ENCODE measurements at regions not wholly inside any gene's neighbourhood (a gene's known extent, or its start where the extent isn't known, plus 50 kb on each side); places are given as distances from the start of the nearest gene placed in this dataset.

GRCh38 chrY:12358337-12358736 is 342.7 kb upstream of the USP9Y start:
- Histone ChIP-seq H2AFZ (ENCODE audit: low read depth, low read length) (no peak overlapping the region), H3K27ac (ENCODE audit: low read length) (no peak overlapping the region), H3K4me3 (ENCODE audit: low read length) (no peak overlapping the region), H4K20me1 (ENCODE audit: insufficient read depth) (no peaks in the 10 kb centered on the region), H3K9me2 (ENCODE audit: insufficient read depth, low read length) (no peaks in the 10 kb centered on the region), H3F3A (ENCODE audit: insufficient read depth, low read length, poor library complexity, severe bottlenecking) (no peaks in the 10 kb centered on the region), H3K4me2 (ENCODE audit: low read length) (no peak overlapping the region), H3K36me3 (ENCODE audit: insufficient read depth, low read length) (no peaks in the 10 kb centered on the region), H3K9ac (ENCODE audit: low read length) (no peak overlapping the region), H3K27me3 (ENCODE audit: insufficient read depth, low read depth, low read length) (no peaks in the 10 kb centered on the region), H3K9me3 (ENCODE audit: low read length) (no peaks in the 10 kb centered on the region), H3K79me2 (replicated peaks; ENCODE audit: insufficient read depth, low read length) (no peaks in the 10 kb centered on the region)
- TF ChIP-seq EP300 (conservative IDR thresholded peaks at IDR 0.05; ENCODE audit: poor library complexity, severe bottlenecking) (no peak), CTCF (IDR thresholded peaks at IDR 0.05; ENCODE audit: poor library complexity, severe bottlenecking) (no peak), POLR2AphosphoS5 (IDR thresholded peaks at IDR 0.05) (no peak), MXI1 (conservative IDR thresholded peaks at IDR 0.05; ENCODE audit: poor library complexity, severe bottlenecking) (no peak), RAD21 (conservative IDR thresholded peaks at IDR 0.05) (no peak), REST (IDR thresholded peaks at IDR 0.05; ENCODE audit: borderline replicate concordance) (no peak), TAF1 (IDR thresholded peaks at IDR 0.05; ENCODE audit: low read depth) (no peak), EZH2 (IDR thresholded peaks at IDR 0.05; ENCODE audit: borderline replicate concordance, insufficient read depth, low read length, poor library complexity, severe bottlenecking) (no peak), SMC3 (conservative IDR thresholded peaks at IDR 0.05; ENCODE audit: poor library complexity) (no peak)

- Histone ChIP-seq H3F3A (ENCODE audit: insufficient read depth, low read length, poor library complexity, severe bottlenecking) (no peaks in the 10 kb centered on the region), H3K9me3 (ENCODE audit: low read length) (no peaks in the 10 kb centered on the region), H3K27ac (ENCODE audit: low read length) (no peak overlapping the region), H3K4me2 (ENCODE audit: low read length) (no peak overlapping the region), H3K79me2 (replicated peaks; ENCODE audit: insufficient read depth, low read length) (no peaks in the 10 kb centered on the region), H3K9me2 (ENCODE audit: insufficient read depth, low read length) (no peaks in the 10 kb centered on the region), H3K9ac (ENCODE audit: low read length) (no peak overlapping the region), H3K36me3 (ENCODE audit: insufficient read depth, low read length) (no peaks in the 10 kb centered on the region), H3K4me3 (ENCODE audit: low read length) (no peak overlapping the region), H2AFZ (ENCODE audit: low read depth, low read length) (no peak overlapping the region), H4K20me1 (ENCODE audit: insufficient read depth) (no peaks in the 10 kb centered on the region), H3K27me3 (ENCODE audit: insufficient read depth, low read depth, low read length) (no peaks in the 10 kb centered on the region)
- TF ChIP-seq REST (IDR thresholded peaks at IDR 0.05; ENCODE audit: borderline replicate concordance), result no peak
- no peak for TF ChIP-seq MXI1 (conservative IDR thresholded peaks at IDR 0.05; ENCODE audit: poor library complexity, severe bottlenecking)
- TF ChIP-seq SMC3 (conservative IDR thresholded peaks at IDR 0.05; ENCODE audit: poor library complexity), result no peak
- TF ChIP-seq EZH2 (IDR thresholded peaks at IDR 0.05; ENCODE audit: borderline replicate concordance, insufficient read depth, low read length, poor library complexity, severe bottlenecking), result no peak
- no peak for TF ChIP-seq RAD21 (conservative IDR thresholded peaks at IDR 0.05)
- no peak for TF ChIP-seq CTCF (IDR thresholded peaks at IDR 0.05; ENCODE audit: poor library complexity, severe bottlenecking)
- no peak for TF ChIP-seq POLR2AphosphoS5 (IDR thresholded peaks at IDR 0.05)
- no peak for TF ChIP-seq EP300 (conservative IDR thresholded peaks at IDR 0.05; ENCODE audit: poor library complexity, severe bottlenecking)
- TF ChIP-seq TAF1 (IDR thresholded peaks at IDR 0.05; ENCODE audit: low read depth), result no peak
Observed at GRCh38 chrY:12359867-12360266, 341.2 kb upstream of the USP9Y start.
